ENCODE measurements at regions not wholly inside any gene's neighbourhood (a gene's known extent, or its start where the extent isn't known, plus 50 kb on each side); places are given as distances from the start of the nearest gene placed in this dataset.

GRCh38 chr17:11140501-11140900 is 100.5 kb upstream of the SHISA6 start:
- H3K9me3 ChIP-seq (ENCODE audit: control insufficient read depth, insufficient read depth, low read length) = no peaks in the 10 kb centered on the region
- no peak overlapping the region for H3K4me3 ChIP-seq (ENCODE audit: low read depth, low read length)
- H3K4me1 ChIP-seq (ENCODE audit: control insufficient read depth, insufficient read depth, low read length) = no peaks in the 10 kb centered on the region
- no peaks in the 10 kb centered on the region for H3K36me3 ChIP-seq (ENCODE audit: control insufficient read depth, insufficient read depth, low read length)
- 50% methylated on average over 1 of the region's 4 CpGs for WGBS (ENCODE audit: insufficient coverage)
- H3K27ac ChIP-seq (ENCODE audit: low read depth, low read length) = no peak overlapping the region
- H3K27me3 ChIP-seq (ENCODE audit: control insufficient read depth, insufficient read depth, low read length) = no peaks in the 10 kb centered on the region
- DNase-seq (ENCODE audit: low read depth in 4 of 6, low spot score in 6 of 6) = peak in 2 of 6 donors; percentile 47 to 57

GRCh38 chr17:11140043-11140442 is 101.0 kb upstream of the SHISA6 start:
- no CpG with 5 or more reads among the region's 1 CpG for WGBS (ENCODE audit: insufficient coverage)
- no peaks in the 10 kb centered on the region for H3K27me3 ChIP-seq (ENCODE audit: control insufficient read depth, insufficient read depth, low read length)
- no peaks in the 10 kb centered on the region for H3K36me3 ChIP-seq (ENCODE audit: control insufficient read depth, insufficient read depth, low read length)
- H3K4me1 ChIP-seq (ENCODE audit: control insufficient read depth, insufficient read depth, low read length) = no peaks in the 10 kb centered on the region
- H3K9me3 ChIP-seq (ENCODE audit: control insufficient read depth, insufficient read depth, low read length) = no peaks in the 10 kb centered on the region
- H3K4me3 ChIP-seq (ENCODE audit: low read depth, low read length) = no peak overlapping the region
- H3K27ac ChIP-seq (ENCODE audit: low read depth, low read length) = no peak overlapping the region
- DNase-seq (ENCODE audit: low read depth in 4 of 6, low spot score in 6 of 6) = peak in 5 of 6 donors; percentile 62 to 96 (median 79)

- no CpG with 5 or more reads among the region's 5 CpGs for WGBS (ENCODE audit: insufficient coverage)
- DNase-seq (ENCODE audit: low read depth in 4 of 6, low spot score in 6 of 6) = no peak
- Histone ChIP-seq H3K36me3 (ENCODE audit: control insufficient read depth, insufficient read depth, low read length) (no peaks in the 10 kb centered on the region), H3K4me1 (ENCODE audit: control insufficient read depth, insufficient read depth, low read length) (no peaks in the 10 kb centered on the region), H3K9me3 (ENCODE audit: control insufficient read depth, insufficient read depth, low read length) (no peaks in the 10 kb centered on the region), H3K27me3 (ENCODE audit: control insufficient read depth, insufficient read depth, low read length) (no peaks in the 10 kb centered on the region), H3K4me3 (ENCODE audit: low read depth, low read length) (no peak overlapping the region), H3K27ac (ENCODE audit: low read depth, low read length) (no peak overlapping the region)
Measured at GRCh38 chr17:11138023-11138422, 103.0 kb upstream of the SHISA6 start.

GRCh38 chr17:11135819-11136218 is 105.2 kb upstream of the SHISA6 start:
- Histone ChIP-seq H3K36me3 (ENCODE audit: control insufficient read depth, insufficient read depth, low read length) (no peaks in the 10 kb centered on the region), H3K27me3 (ENCODE audit: control insufficient read depth, insufficient read depth, low read length) (no peaks in the 10 kb centered on the region), H3K4me1 (ENCODE audit: control insufficient read depth, insufficient read depth, low read length) (no peaks in the 10 kb centered on the region), H3K9me3 (ENCODE audit: control insufficient read depth, insufficient read depth, low read length) (no peaks in the 10 kb centered on the region), H3K4me3 (ENCODE audit: low read depth, low read length) (no peak overlapping the region), H3K27ac (ENCODE audit: low read depth, low read length) (no peak overlapping the region)
- no peak for DNase-seq (ENCODE audit: low read depth in 4 of 6, low spot score in 6 of 6)
- no CpG with 5 or more reads among the region's 1 CpG for WGBS (ENCODE audit: insufficient coverage)

GRCh38 chr17:11130367-11130766 is 110.6 kb upstream of the SHISA6 start:
- Histone ChIP-seq H3K9me3 (ENCODE audit: control insufficient read depth, insufficient read depth, low read length) (no peaks in the 10 kb centered on the region), H3K4me1 (ENCODE audit: control insufficient read depth, insufficient read depth, low read length) (no peaks in the 10 kb centered on the region), H3K27me3 (ENCODE audit: control insufficient read depth, insufficient read depth, low read length) (no peaks in the 10 kb centered on the region), H3K36me3 (ENCODE audit: control insufficient read depth, insufficient read depth, low read length) (no peaks in the 10 kb centered on the region), H3K27ac (ENCODE audit: low read depth, low read length) (no peak overlapping the region), H3K4me3 (ENCODE audit: low read depth, low read length) (no peak overlapping the region)
- WGBS (ENCODE audit: insufficient coverage) = no CpG with 5 or more reads among the region's 4 CpGs
- DNase-seq (ENCODE audit: low read depth in 4 of 6, low spot score in 6 of 6) = no peak

- no peak overlapping the region for H3K27ac ChIP-seq (ENCODE audit: low read depth, low read length)
- no peaks in the 10 kb centered on the region for H3K27me3 ChIP-seq (ENCODE audit: control insufficient read depth, insufficient read depth, low read length)
- DNase-seq (ENCODE audit: low read depth in 4 of 6, low spot score in 6 of 6) = peak in 5 of 6 donors; percentile 50 to 89 (median 67)
- no peak overlapping the region for H3K4me3 ChIP-seq (ENCODE audit: low read depth, low read length)
- WGBS (ENCODE audit: insufficient coverage) = 56% methylated on average over 3 of the region's 5 CpGs
- H3K9me3 ChIP-seq (ENCODE audit: control insufficient read depth, insufficient read depth, low read length) = no peaks in the 10 kb centered on the region
- H3K36me3 ChIP-seq (ENCODE audit: control insufficient read depth, insufficient read depth, low read length) = no peaks in the 10 kb centered on the region
- peaks cover 10% of the 10 kb centered on the region for H3K4me1 ChIP-seq (ENCODE audit: control insufficient read depth, insufficient read depth, low read length)
Measured at GRCh38 chr17:11122908-11123307, 118.1 kb upstream of the SHISA6 start.

GRCh38 chr17:11121341-11121985 is 119.5 kb upstream of the SHISA6 start:
- H3K4me1 ChIP-seq (ENCODE audit: control insufficient read depth, insufficient read depth, low read length) = peaks cover 10% of the 10 kb centered on the region
- H3K4me3 ChIP-seq (ENCODE audit: low read depth, low read length) = no peak overlapping the region
- no peaks in the 10 kb centered on the region for H3K27me3 ChIP-seq (ENCODE audit: control insufficient read depth, insufficient read depth, low read length)
- 12% methylated on average over 7 of the region's 10 CpGs for WGBS (ENCODE audit: insufficient coverage)
- no peaks in the 10 kb centered on the region for H3K36me3 ChIP-seq (ENCODE audit: control insufficient read depth, insufficient read depth, low read length)
- H3K9me3 ChIP-seq (ENCODE audit: control insufficient read depth, insufficient read depth, low read length) = no peaks in the 10 kb centered on the region
- DNase-seq (ENCODE audit: low read depth in 4 of 6, low spot score in 6 of 6) = peak in 2 of 6 donors; percentile 54 to 59
- no peak overlapping the region for H3K27ac ChIP-seq (ENCODE audit: low read depth, low read length)

GRCh38 chr17:11109106-11109505 is 131.9 kb upstream of the SHISA6 start:
- H3K4me1 ChIP-seq (ENCODE audit: control insufficient read depth, insufficient read depth, low read length) = no peaks in the 10 kb centered on the region
- 84% methylated on average over 4 of the region's 4 CpGs for WGBS (ENCODE audit: insufficient coverage)
- H3K4me3 ChIP-seq (ENCODE audit: low read depth, low read length) = no peak overlapping the region
- H3K9me3 ChIP-seq (ENCODE audit: control insufficient read depth, insufficient read depth, low read length) = no peaks in the 10 kb centered on the region
- H3K27me3 ChIP-seq (ENCODE audit: control insufficient read depth, insufficient read depth, low read length) = no peaks in the 10 kb centered on the region
- DNase-seq (ENCODE audit: low read depth in 4 of 6, low spot score in 6 of 6) = peak in 1 of 6 donors; percentile 80
- H3K36me3 ChIP-seq (ENCODE audit: control insufficient read depth, insufficient read depth, low read length) = no peaks in the 10 kb centered on the region
- no peak overlapping the region for H3K27ac ChIP-seq (ENCODE audit: low read depth, low read length)

GRCh38 chr17:11105141-11105540 is 135.9 kb upstream of the SHISA6 start:
- no peaks in the 10 kb centered on the region for H3K4me1 ChIP-seq (ENCODE audit: control insufficient read depth, insufficient read depth, low read length)
- no peaks in the 10 kb centered on the region for H3K9me3 ChIP-seq (ENCODE audit: control insufficient read depth, insufficient read depth, low read length)
- peak in 1 of 6 donors; percentile 61 for DNase-seq (ENCODE audit: low read depth in 4 of 6, low spot score in 6 of 6)
- H3K36me3 ChIP-seq (ENCODE audit: control insufficient read depth, insufficient read depth, low read length) = no peaks in the 10 kb centered on the region
- H3K27me3 ChIP-seq (ENCODE audit: control insufficient read depth, insufficient read depth, low read length) = no peaks in the 10 kb centered on the region
- H3K4me3 ChIP-seq (ENCODE audit: low read depth, low read length) = no peak overlapping the region
- H3K27ac ChIP-seq (ENCODE audit: low read depth, low read length) = no peak overlapping the region

GRCh38 chr17:11097121-11097520 is 143.9 kb upstream of the SHISA6 start:
- H3K36me3 ChIP-seq (ENCODE audit: control insufficient read depth, insufficient read depth, low read length) = no peaks in the 10 kb centered on the region
- 98% methylated on average over 3 of the region's 3 CpGs for WGBS (ENCODE audit: insufficient coverage)

More at GRCh38 chr17:11097121-11097520, 143.9 kb upstream of the SHISA6 start:
- no peak for DNase-seq (ENCODE audit: low read depth in 4 of 6, low spot score in 6 of 6)
- Histone ChIP-seq H3K4me1 (ENCODE audit: control insufficient read depth, insufficient read depth, low read length) (no peaks in the 10 kb centered on the region), H3K27ac (ENCODE audit: low read depth, low read length) (no peak overlapping the region), H3K4me3 (ENCODE audit: low read depth, low read length) (no peak overlapping the region), H3K27me3 (ENCODE audit: control insufficient read depth, insufficient read depth, low read length) (no peaks in the 10 kb centered on the region), H3K9me3 (ENCODE audit: control insufficient read depth, insufficient read depth, low read length) (no peaks in the 10 kb centered on the region)
